CD4-positive, alpha-beta memory T cell (primary cell): ENCODE measurements at regions not wholly inside any gene's neighbourhood (a gene's known extent, or its start where the extent isn't known, plus 50 kb on each side); places are given as distances from the start of the nearest gene placed in this dataset.

Experiments used
- CTCF ChIA-PET: fragments of 350-600 bp; sonication (Branson Sonifier 250); formaldehyde crosslinking; loops from one replicate; lab custom pipeline; 2021; ENCODE audit warnings: inconsistent platforms; ENCODE audit not compliant: partially characterized antibody; lab: Charles Lee
- POLR2A ChIA-PET: fragments of 350-600 bp; sonication (Branson Sonifier 250); formaldehyde crosslinking; loops from one replicate; lab custom pipeline; 2021; ENCODE audit not compliant: partially characterized antibody; lab: Charles Lee
- DNase-seq, 5 donors: peaks; one replicate each; pipeline versions ENCODE4 v3.0.0 to v3.0.0-alpha.2; 2020 to 2022; ENCODE audit warnings: mixed read lengths in 1 of 5
- H3K27ac ChIP-seq: one replicate; pipeline ENCODE4 v1.7.0; 2013; ENCODE audit warnings: low read depth, low read length
- H3K27me3 ChIP-seq: 2 replicates; pipeline ENCODE4 v1.7.0; 2013; ENCODE audit warnings: mild to moderate bottlenecking, low read length, moderate library complexity; ENCODE audit not compliant: insufficient read depth
- H3K36me3 ChIP-seq: 2 replicates; pipeline ENCODE4 v1.7.0; 2013; ENCODE audit warnings: mild to moderate bottlenecking, low read length, moderate library complexity; ENCODE audit not compliant: insufficient read depth
- H3K4me1 ChIP-seq: 2 replicates; pipeline ENCODE4 v1.7.0; 2013; ENCODE audit warnings: mild to moderate bottlenecking, low read length, moderate library complexity; ENCODE audit not compliant: insufficient read depth
- H3K4me3 ChIP-seq, 2 donors: one replicate each; pipeline ENCODE4 v1.7.0; 2013; ENCODE audit warnings: low read length in 2 of 2, mild to moderate bottlenecking in 1 of 2
- H3K9me3 ChIP-seq, 2 donors: one replicate each; pipeline ENCODE4 v1.7.0; 2013; ENCODE audit warnings: low read length in 2 of 2, control low read depth in 1 of 2; ENCODE audit not compliant: control insufficient read depth in 1 of 2
- H3K27ac Mint-ChIP-seq, 7 donors: one replicate each; pipeline ENCODE4 v1.8.0; 2020 to 2021; ENCODE audit warnings: mixed read lengths in 7 of 7, mild to moderate bottlenecking in 6 of 7, inconsistent platforms in 3 of 7, moderate library complexity in 3 of 7
- H3K27me3 Mint-ChIP-seq, 2 donors: one replicate each; pipeline ENCODE4 v1.8.0; 2020 to 2021; ENCODE audit warnings: mixed read lengths in 2 of 2
- H3K36me3 Mint-ChIP-seq, 2 donors: one replicate each; pipeline ENCODE4 v1.8.0; 2020 to 2021; ENCODE audit warnings: mixed read lengths in 2 of 2, inconsistent platforms in 1 of 2, mild to moderate bottlenecking in 1 of 2
- H3K4me1 Mint-ChIP-seq, 4 donors: one replicate each; pipeline ENCODE4 v1.8.0; 2020 to 2021; ENCODE audit warnings: mixed read lengths in 4 of 4, mild to moderate bottlenecking in 1 of 4
- H3K4me3 Mint-ChIP-seq, 8 donors: one replicate each; pipeline ENCODE4 v1.8.0; 2020 to 2021; ENCODE audit warnings: mixed read lengths in 8 of 8, mild to moderate bottlenecking in 7 of 8, moderate library complexity in 6 of 8, inconsistent platforms in 3 of 8
- H3K9me3 Mint-ChIP-seq, 8 donors: one replicate each; pipeline ENCODE4 v1.8.0; 2020 to 2021; ENCODE audit warnings: mixed read lengths in 8 of 8, mild to moderate bottlenecking in 5 of 8, inconsistent platforms in 3 of 8, moderate library complexity in 1 of 8
- intact Hi-C: fragments of 100-400 bp; cut with micrococcal nuclease; formaldehyde crosslinking; loops from one replicate; pipeline ENCODE4 v1.15.1; 2023

DNA sequence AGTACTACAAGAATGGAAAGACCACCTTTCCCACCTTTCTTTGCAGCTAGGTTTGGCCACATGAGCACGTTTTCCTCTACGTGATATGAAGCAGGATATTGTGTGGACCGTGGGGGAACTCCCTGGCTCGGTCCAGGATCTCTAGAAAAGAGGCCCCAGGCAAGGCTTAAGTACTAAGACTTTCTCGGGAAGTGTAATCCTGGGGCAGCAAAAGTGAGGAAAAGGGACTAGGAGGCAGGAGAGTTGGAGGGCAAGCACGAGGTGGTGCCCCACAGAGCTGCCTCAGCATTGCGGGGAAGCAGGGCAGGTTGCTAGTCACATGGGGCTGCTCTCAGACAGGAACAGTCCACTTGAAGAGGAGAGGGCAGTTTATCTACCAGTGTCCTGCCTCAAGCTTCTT is 235.1 kb downstream of the GADD45G start:
- Mint-ChIP-seq H3K27me3 (peaks cover 0 to 1% of the 10 kb centered on the region in 2 donors), H3K4me1 (no peaks in the 10 kb centered on the region), H3K36me3 (no peaks in the 10 kb centered on the region), H3K27ac (no peak overlapping the region), H3K4me3 (no peak overlapping the region), H3K9me3 (peaks cover 0 to 1% (median 0%) of the 10 kb centered on the region in 8 donors)
- H3K4me3 ChIP-seq, result no peak overlapping the region
- ChIA-PET POLR2A (no interaction called here), CTCF (no interaction called here)
- no peaks in the 10 kb centered on the region for H3K4me1 ChIP-seq
- H3K36me3 ChIP-seq, result no peaks in the 10 kb centered on the region
- H3K27ac ChIP-seq, result no peak overlapping the region
- no peaks in the 10 kb centered on the region for H3K9me3 ChIP-seq
- H3K27me3 ChIP-seq, result no peaks in the 10 kb centered on the region
- DNase-seq, result no peak
- intact Hi-C loops, result no loop called here

DNA sequence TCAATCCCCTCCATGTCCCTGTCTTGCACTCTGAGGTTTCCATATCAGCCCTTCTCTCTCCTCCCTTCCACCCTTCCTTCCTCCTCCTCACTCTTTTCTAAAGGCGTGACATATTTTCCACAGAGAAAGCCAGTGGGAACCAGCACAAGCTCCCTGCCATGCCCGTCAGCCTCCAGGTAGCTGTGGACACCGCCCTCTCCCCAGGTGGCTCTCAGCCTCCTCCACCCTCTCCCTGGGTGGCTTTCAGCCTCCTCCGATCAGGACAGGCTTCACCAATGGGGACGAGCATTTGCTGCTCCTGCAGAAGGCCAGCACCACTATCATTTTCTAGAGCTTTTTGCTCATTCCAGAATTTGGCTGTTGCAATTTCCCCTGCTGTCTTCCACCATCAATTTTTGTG is 236.6 kb downstream of the GADD45G start:
- Mint-ChIP-seq H3K27ac (peak overlapping the region in 1 of 7 donors; percentile 28), H3K9me3 (no peaks in the 10 kb centered on the region), H3K4me1 (no peaks in the 10 kb centered on the region), H3K27me3 (peaks cover 0 to 1% of the 10 kb centered on the region in 2 donors), H3K4me3 (no peak overlapping the region), H3K36me3 (no peaks in the 10 kb centered on the region)
- Histone ChIP-seq H3K36me3 (no peaks in the 10 kb centered on the region), H3K27me3 (no peaks in the 10 kb centered on the region), H3K4me1 (no peaks in the 10 kb centered on the region), H3K27ac (no peak overlapping the region), H3K4me3 (no peak overlapping the region), H3K9me3 (no peaks in the 10 kb centered on the region)
- DNase-seq, result no peak
- intact Hi-C loops, result no loop called here
- CTCF ChIA-PET, result no interaction called here
- POLR2A ChIA-PET, result no interaction called here

DNA sequence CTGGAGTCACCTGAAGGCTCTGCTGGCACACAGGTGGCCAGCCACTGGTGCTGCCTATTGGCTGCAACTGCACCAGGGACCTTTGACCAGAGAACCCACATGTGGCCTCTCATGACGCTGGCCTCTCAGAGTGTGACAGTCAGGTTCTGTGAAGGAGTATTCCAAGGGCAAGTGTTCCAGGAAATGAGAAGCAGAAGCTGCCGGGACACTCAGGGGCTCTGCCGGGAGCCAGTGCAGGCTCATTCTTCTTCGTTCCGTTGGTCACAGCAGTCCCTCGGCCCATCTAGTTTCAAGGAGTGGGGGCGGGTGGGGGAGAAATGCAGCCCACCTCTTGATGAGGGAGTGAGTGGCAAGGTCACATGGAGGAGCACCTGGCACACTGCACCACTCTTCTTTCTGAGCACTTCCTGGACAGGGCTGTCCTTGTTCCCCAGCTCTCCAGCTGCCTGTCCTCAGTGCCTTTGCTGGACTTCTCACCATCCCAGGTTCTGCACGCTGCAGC is 237.5 kb downstream of the GADD45G start:
- no peaks in the 10 kb centered on the region for H3K4me1 Mint-ChIP-seq
- DNase-seq, result no peak
- H3K36me3 Mint-ChIP-seq, result no peaks in the 10 kb centered on the region
- H3K27ac Mint-ChIP-seq, result no peak overlapping the region
- POLR2A ChIA-PET, result no interaction called here
- H3K27ac ChIP-seq, result no peak overlapping the region
- H3K27me3 ChIP-seq, result no peaks in the 10 kb centered on the region
- no peaks in the 10 kb centered on the region for H3K9me3 ChIP-seq
- no peaks in the 10 kb centered on the region for H3K36me3 ChIP-seq
- H3K4me1 ChIP-seq, result no peaks in the 10 kb centered on the region
- CTCF ChIA-PET, result no interaction called here
- no peaks in the 10 kb centered on the region for H3K9me3 Mint-ChIP-seq
- H3K27me3 Mint-ChIP-seq, result peaks cover 0 to 1% of the 10 kb centered on the region in 2 donors
- intact Hi-C loops, result no loop called here
- no peak overlapping the region for H3K4me3 ChIP-seq
- no peak overlapping the region for H3K4me3 Mint-ChIP-seq

DNA sequence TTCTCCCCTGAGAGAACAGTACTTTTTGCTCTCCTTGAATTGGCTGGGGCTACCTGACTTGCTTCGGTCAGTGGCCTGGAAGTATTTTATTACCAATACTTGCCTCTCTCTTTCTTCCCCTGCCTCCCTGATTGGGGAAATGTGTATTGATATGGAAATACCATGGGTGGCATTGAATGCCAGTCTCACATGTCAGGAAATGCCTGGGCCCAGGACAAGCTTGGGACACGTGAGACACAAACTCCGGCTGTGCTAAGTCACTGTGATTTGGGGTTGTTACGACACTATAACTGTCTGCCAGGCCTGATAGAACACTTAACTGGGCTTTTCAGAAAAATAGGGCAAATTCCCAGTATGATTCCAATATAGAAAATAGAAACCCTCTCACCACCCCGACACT is 238.3 kb downstream of the GADD45G start:
- intact Hi-C loops, result no loop called here
- H3K4me1 Mint-ChIP-seq, result no peaks in the 10 kb centered on the region
- no peak overlapping the region for H3K27ac Mint-ChIP-seq

DNA sequence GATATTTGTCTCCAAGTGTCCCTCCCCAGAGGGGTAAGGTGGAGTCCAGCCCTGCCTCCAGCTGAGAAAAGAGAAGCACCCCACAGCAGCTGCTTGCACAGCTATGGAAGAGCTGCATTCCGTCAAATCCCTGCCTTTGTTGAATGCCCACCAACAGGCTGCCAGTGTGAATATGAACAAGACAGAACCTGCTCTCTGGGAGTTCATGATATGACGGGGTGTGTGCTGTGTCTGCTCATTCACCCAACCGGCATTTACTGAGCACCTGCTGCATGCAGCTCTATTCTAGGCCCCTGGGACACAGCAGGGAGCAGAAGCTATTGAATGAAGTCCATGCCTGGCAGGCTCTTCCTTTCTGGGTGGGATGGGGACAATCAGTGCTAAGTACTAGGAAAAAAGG is 238.8 kb downstream of the GADD45G start:
- Histone ChIP-seq H3K27ac (no peak overlapping the region), H3K36me3 (no peaks in the 10 kb centered on the region), H3K4me1 (no peaks in the 10 kb centered on the region), H3K27me3 (no peaks in the 10 kb centered on the region), H3K9me3 (no peaks in the 10 kb centered on the region), H3K4me3 (no peak overlapping the region)
- ChIA-PET CTCF (no interaction called here), POLR2A (no interaction called here)
- intact Hi-C loops, result no loop called here
- Mint-ChIP-seq H3K36me3 (no peaks in the 10 kb centered on the region), H3K9me3 (no peaks in the 10 kb centered on the region), H3K27ac (no peak overlapping the region), H3K4me3 (no peak overlapping the region), H3K4me1 (no peaks in the 10 kb centered on the region), H3K27me3 (peaks cover 1 to 2% of the 10 kb centered on the region in 2 donors)
- DNase-seq, result no peak

More for the DNA sequence above, 238.3 kb downstream of the GADD45G start:
- H3K27me3 ChIP-seq, result no peaks in the 10 kb centered on the region
- no peak overlapping the region for H3K4me3 Mint-ChIP-seq
- H3K9me3 ChIP-seq, result no peaks in the 10 kb centered on the region
- CTCF ChIA-PET, result no interaction called here
- H3K27me3 Mint-ChIP-seq, result peaks cover 0 to 1% of the 10 kb centered on the region in 2 donors
- no peak overlapping the region for H3K4me3 ChIP-seq
- H3K27ac ChIP-seq, result no peak overlapping the region
- no peak for DNase-seq
- H3K9me3 Mint-ChIP-seq, result no peaks in the 10 kb centered on the region
- H3K36me3 Mint-ChIP-seq, result no peaks in the 10 kb centered on the region
- no peaks in the 10 kb centered on the region for H3K36me3 ChIP-seq
- no peaks in the 10 kb centered on the region for H3K4me1 ChIP-seq
- POLR2A ChIA-PET, result no interaction called here

DNA sequence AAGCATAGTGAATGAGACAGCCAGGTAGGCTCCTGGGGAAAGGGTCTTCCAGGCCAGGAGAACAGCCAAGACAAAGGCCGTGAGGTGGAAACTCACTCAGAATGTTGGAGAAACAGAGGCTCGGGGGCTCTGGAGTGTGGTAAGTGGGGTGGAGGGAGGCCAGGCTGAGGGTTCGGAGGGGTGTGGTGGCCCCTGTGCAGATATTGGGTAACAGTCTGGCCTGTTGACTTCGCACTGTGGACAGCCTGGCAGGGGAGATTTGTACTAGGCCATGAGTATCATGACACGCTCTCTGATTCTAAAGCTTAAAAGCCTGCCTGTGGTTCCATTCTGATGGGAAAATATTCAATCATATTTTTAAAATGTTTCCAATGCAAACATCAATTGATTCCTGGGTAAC is 239.3 kb downstream of the GADD45G start:
- peaks cover 2 to 3% of the 10 kb centered on the region in 2 donors for H3K27me3 Mint-ChIP-seq
- no peaks in the 10 kb centered on the region for H3K36me3 Mint-ChIP-seq
- no peaks in the 10 kb centered on the region for H3K36me3 ChIP-seq
- H3K27me3 ChIP-seq, result no peaks in the 10 kb centered on the region
- intact Hi-C loops, result no loop called here
- no peak overlapping the region for H3K27ac Mint-ChIP-seq
- no peak overlapping the region for H3K4me3 Mint-ChIP-seq
- H3K27ac ChIP-seq, result no peak overlapping the region
- no peaks in the 10 kb centered on the region for H3K9me3 ChIP-seq
- H3K4me3 ChIP-seq, result no peak overlapping the region
- peaks cover 0 to under 1% (median 0%) of the 10 kb centered on the region in 4 donors for H3K4me1 Mint-ChIP-seq
- CTCF ChIA-PET, result no interaction called here
- no peak for DNase-seq
- POLR2A ChIA-PET, result no interaction called here
- no peaks in the 10 kb centered on the region for H3K4me1 ChIP-seq
- no peaks in the 10 kb centered on the region for H3K9me3 Mint-ChIP-seq

DNA sequence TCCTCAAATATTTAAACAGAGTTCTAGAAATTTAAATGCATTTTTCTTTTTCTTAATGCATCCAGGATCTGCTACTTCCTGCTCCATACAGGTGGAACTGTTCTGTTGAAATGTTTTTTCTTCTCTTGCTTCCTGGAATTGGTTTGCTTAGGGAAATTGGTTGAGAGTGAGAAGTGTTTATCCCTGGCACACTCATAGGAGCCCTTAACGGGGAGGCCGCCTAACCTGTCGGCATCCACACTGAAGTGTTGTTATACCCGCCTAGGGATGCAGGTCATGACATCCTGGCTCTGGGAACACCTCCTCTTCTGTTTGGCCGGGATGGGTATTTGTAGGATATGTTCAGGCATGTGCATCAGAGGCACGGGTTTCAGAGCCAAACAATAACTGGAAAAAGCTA is 239.7 kb downstream of the GADD45G start:
- H3K4me3 ChIP-seq, result no peak overlapping the region
- CTCF ChIA-PET, result no interaction called here

DNA sequence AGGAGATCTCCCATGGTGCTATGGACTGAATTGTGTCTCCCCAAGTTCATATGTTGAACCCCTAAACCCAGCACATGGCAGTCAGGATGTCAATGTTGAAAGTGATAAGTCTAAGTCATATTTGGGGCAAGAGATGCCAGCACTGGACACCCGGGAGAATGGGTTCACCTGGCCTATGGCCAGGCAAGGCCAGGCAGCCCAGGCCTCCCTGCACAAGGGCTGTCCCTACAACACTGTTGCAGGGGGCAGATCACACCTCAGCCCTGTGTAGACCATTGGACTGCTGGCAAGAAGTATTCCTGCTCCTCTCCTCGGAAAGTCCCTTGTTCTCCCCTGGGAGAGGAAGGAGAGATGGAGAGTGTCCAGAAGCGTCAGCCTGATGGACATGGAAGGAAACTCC is 240.5 kb downstream of the GADD45G start:
- Histone ChIP-seq H3K27me3 (no peaks in the 10 kb centered on the region), H3K27ac (no peak overlapping the region), H3K4me3 (no peak overlapping the region), H3K36me3 (no peaks in the 10 kb centered on the region), H3K9me3 (no peaks in the 10 kb centered on the region), H3K4me1 (no peaks in the 10 kb centered on the region)
- H3K4me3 Mint-ChIP-seq, result no peak overlapping the region
- no peak for DNase-seq
- no peaks in the 10 kb centered on the region for H3K36me3 Mint-ChIP-seq
- CTCF ChIA-PET, result no interaction called here
- peaks cover 0 to 2% (median 0%) of the 10 kb centered on the region in 4 donors for H3K4me1 Mint-ChIP-seq
- intact Hi-C loops, result no loop called here
- H3K27ac Mint-ChIP-seq, result no peak overlapping the region
- H3K9me3 Mint-ChIP-seq, result no peaks in the 10 kb centered on the region
- H3K27me3 Mint-ChIP-seq, result peaks cover 2 to 4% of the 10 kb centered on the region in 2 donors
- POLR2A ChIA-PET, result no interaction called here

More for the DNA sequence above, 239.7 kb downstream of the GADD45G start:
- Histone ChIP-seq H3K36me3 (no peaks in the 10 kb centered on the region), H3K4me1 (no peaks in the 10 kb centered on the region), H3K9me3 (no peaks in the 10 kb centered on the region), H3K27me3 (no peaks in the 10 kb centered on the region), H3K27ac (no peak overlapping the region)
- no peak overlapping the region for H3K4me3 Mint-ChIP-seq
- H3K36me3 Mint-ChIP-seq, result no peaks in the 10 kb centered on the region
- H3K27ac Mint-ChIP-seq, result no peak overlapping the region
- no peaks in the 10 kb centered on the region for H3K9me3 Mint-ChIP-seq
- DNase-seq, result no peak
- H3K4me1 Mint-ChIP-seq, result peaks cover 0 to 2% (median 0%) of the 10 kb centered on the region in 4 donors
- intact Hi-C loops, result no loop called here
- H3K27me3 Mint-ChIP-seq, result peaks cover 2 to 4% of the 10 kb centered on the region in 2 donors
- POLR2A ChIA-PET, result no interaction called here
